H9 (cell line): ENCODE measurements at regions not wholly inside any gene's neighbourhood (a gene's known extent, or its start where the extent isn't known, plus 50 kb on each side); places are given as distances from the start of the nearest gene placed in this dataset.

Source experiments
- DNase-seq: peaks from one replicate; pipeline ENCODE4 v3.0.0-alpha.2; 2017
- H2AFZ ChIP-seq: one replicate; pipeline ENCODE4 v1.6.1; 2013; ENCODE audit warnings: mild to moderate bottlenecking, low read length, control low read depth, moderate library complexity
- H2AK5ac ChIP-seq: 2 replicates; pipeline ENCODE4 v1.6.1; 2013; ENCODE audit warnings: low read length, control low read depth, mixed read lengths; ENCODE audit not compliant: insufficient read length
- H2BK120ac ChIP-seq: one replicate; pipeline ENCODE4 v1.6.1; 2013; ENCODE audit warnings: low read depth, mild to moderate bottlenecking, low read length, control low read depth, inconsistent platforms; ENCODE audit not compliant: poor library complexity, severe bottlenecking
- H2BK12ac ChIP-seq: 2 replicates; pipeline ENCODE4 v1.6.1; 2013; ENCODE audit warnings: low read length, control low read depth, mixed read lengths, low read depth; ENCODE audit not compliant: insufficient read length
- H2BK15ac ChIP-seq: 2 replicates; pipeline ENCODE4 v1.6.1; 2013; ENCODE audit warnings: low read depth, low read length, control low read depth
- H2BK20ac ChIP-seq: one replicate; pipeline ENCODE4 v1.6.1; 2013; ENCODE audit warnings: low read depth, mild to moderate bottlenecking, low read length, control low read depth, inconsistent platforms; ENCODE audit not compliant: poor library complexity, severe bottlenecking
- H2BK5ac ChIP-seq: 2 replicates; pipeline ENCODE4 v1.6.1; 2013; ENCODE audit warnings: low read length, control low read depth, mixed read lengths; ENCODE audit not compliant: insufficient read length
- H3K14ac ChIP-seq: 2 replicates; pipeline ENCODE4 v1.6.1; 2013; ENCODE audit warnings: low read length, control low read depth; ENCODE audit not compliant: insufficient read depth
- H3K18ac ChIP-seq: 2 replicates; pipeline ENCODE4 v1.6.1; 2013; ENCODE audit warnings: low read depth, mild to moderate bottlenecking, mixed read lengths, low read length, control low read depth; ENCODE audit not compliant: insufficient read length
- H3K23ac ChIP-seq: 2 replicates; pipeline ENCODE4 v1.6.1; 2013; ENCODE audit warnings: low read length, control low read depth, mixed read lengths, low read depth; ENCODE audit not compliant: insufficient read length
- H3K23me2 ChIP-seq: 2 replicates; pipeline ENCODE4 v1.6.1; 2013; ENCODE audit warnings: low read depth, mild to moderate bottlenecking, mixed read lengths, low read length, control low read depth; ENCODE audit not compliant: insufficient read length, poor library complexity, severe bottlenecking
- H3K27ac ChIP-seq: 2 replicates; pipeline ENCODE4 v1.5.1; 2013; ENCODE audit warnings: low read length, control low read depth, mixed read lengths, low read depth; ENCODE audit not compliant: insufficient read length
- H3K27me3 ChIP-seq: 2 replicates; pipeline ENCODE4 v1.6.1; 2013; ENCODE audit warnings: low read length, control low read depth, inconsistent platforms; ENCODE audit not compliant: insufficient read depth
- H3K4ac ChIP-seq: 2 replicates; pipeline ENCODE4 v1.6.1; 2013; ENCODE audit warnings: low read depth, mild to moderate bottlenecking, control low read depth, inconsistent platforms, low read length, moderate library complexity
- H3K4me1 ChIP-seq: 2 replicates; pipeline ENCODE4 v1.6.1; 2013; ENCODE audit warnings: low read length, control low read depth, inconsistent platforms; ENCODE audit not compliant: insufficient read depth
- H3K4me2 ChIP-seq: 2 replicates; pipeline ENCODE4 v1.6.1; 2013; ENCODE audit warnings: low read length, control low read depth, mixed read lengths; ENCODE audit not compliant: insufficient read length, insufficient read depth
- H3K56ac ChIP-seq: 2 replicates; pipeline ENCODE4 v1.6.1; 2013; ENCODE audit warnings: low read depth, mild to moderate bottlenecking, mixed read lengths, low read length, control low read depth; ENCODE audit not compliant: insufficient read length
- H3K79me1 ChIP-seq: 2 replicates; pipeline ENCODE4 v1.6.1; 2013; ENCODE audit warnings: low read depth, mild to moderate bottlenecking, moderate library complexity, low read length, control low read depth, inconsistent platforms; ENCODE audit not compliant: insufficient read depth, poor library complexity, severe bottlenecking
- H3K79me2 ChIP-seq: 2 replicates; pipeline ENCODE4 v1.6.1; 2013; ENCODE audit warnings: low read length, control low read depth, inconsistent platforms; ENCODE audit not compliant: insufficient read depth
- H3K9ac ChIP-seq: 2 replicates; pipeline ENCODE4 v1.6.1; 2013; ENCODE audit warnings: low read length, control low read depth, mixed read lengths; ENCODE audit not compliant: insufficient read length; ENCODE audit errors: extremely low read depth
- H3K9me3 ChIP-seq: one replicate; pipeline ENCODE4 v1.6.1; 2013; ENCODE audit warnings: low read depth, low read length, inconsistent platforms; ENCODE audit not compliant: control insufficient read depth
- H3T11ph ChIP-seq: one replicate; pipeline ENCODE4 v1.6.1; 2013; ENCODE audit warnings: mild to moderate bottlenecking, low read length, control low read depth, inconsistent platforms
- H4K20me1 ChIP-seq: one replicate; pipeline ENCODE4 v1.6.1; 2013; ENCODE audit not compliant: control insufficient read depth, insufficient read length, insufficient read depth
- H4K5ac ChIP-seq: 2 replicates; pipeline ENCODE4 v1.6.1; 2013; ENCODE audit warnings: low read depth, mild to moderate bottlenecking, mixed read lengths, low read length, control low read depth; ENCODE audit not compliant: insufficient read length
- H4K8ac ChIP-seq: replicated peaks from 2 replicates; pipeline ENCODE4 v1.6.1; 2013; ENCODE audit warnings: low read length, control low read depth, mixed read lengths, low read depth; ENCODE audit not compliant: insufficient read length
- H4K91ac ChIP-seq: 2 replicates; pipeline ENCODE4 v1.6.1; 2013; ENCODE audit warnings: low read depth, mild to moderate bottlenecking, moderate library complexity, mixed read lengths, low read length, control low read depth; ENCODE audit not compliant: insufficient read length
- H3K27ac Mint-ChIP-seq, 3 experiments: 2 replicates in 2 of 3; 3 replicates in 1 of 3; pipeline ENCODE4 v1.8.0; 2020 to 2021; ENCODE audit warnings: mixed read lengths in 3 of 3, mild to moderate bottlenecking in 1 of 3, moderate library complexity in 1 of 3
- H3K27me3 Mint-ChIP-seq: 2 replicates; pipeline ENCODE4 v1.8.0; 2021; ENCODE audit warnings: low read depth, mild to moderate bottlenecking, moderate library complexity, mixed read lengths
- H3K36me3 Mint-ChIP-seq, 3 experiments: 2 replicates in 2 of 3; 3 replicates in 1 of 3; pipeline ENCODE4 v1.8.0; 2020 to 2021; ENCODE audit warnings: low read depth in 3 of 3, mixed read lengths in 3 of 3; ENCODE audit not compliant: insufficient read depth in 1 of 3
- H3K4me1 Mint-ChIP-seq, 2 experiments: 2 replicates each; pipeline ENCODE4 v1.8.0; 2020; ENCODE audit warnings: mixed read lengths in 2 of 2
- H3K4me3 Mint-ChIP-seq, 2 experiments: 2 replicates in 1 of 2; 3 replicates in 1 of 2; pipeline ENCODE4 v1.8.0; 2020 to 2021; ENCODE audit warnings: mild to moderate bottlenecking in 2 of 2, mixed read lengths in 2 of 2, moderate library complexity in 1 of 2
- H3K9me3 Mint-ChIP-seq, 2 experiments: 2 replicates in 1 of 2; 3 replicates in 1 of 2; pipeline ENCODE4 v1.8.0; 2020; ENCODE audit warnings: mild to moderate bottlenecking in 2 of 2, mixed read lengths in 2 of 2, moderate library complexity in 1 of 2
- CTCF ChIP-seq: fragments of 200-600 bp; sonication (generic); conservative IDR thresholded peaks from 3 replicates; pipeline ENCODE4 v1.8.0; 2021; ENCODE audit warnings: antibody characterized with exemption, mild to moderate bottlenecking
- WGBS: extraction: QIAGEN DNeasy Blood & Tissue Kit; methylation state at CpG from one replicate; pipeline ENCODE4 v1.1.7; 2013; ENCODE audit warnings: missing lambda C conversion rate, low lambda C conversion rate, mixed read lengths; ENCODE audit not compliant: insufficient read length; ENCODE audit errors: extremely low coverage; 5-methylcytosine and 5-hydroxymethylcytosine counted together

GRCh38 chrX:63935835-63936234 lies 150.8 kb upstream of the ARHGEF9 start:
- Histone ChIP-seq H2BK120ac (no peak overlapping the region), H3K23me2 (no peaks in the 10 kb centered on the region), H2BK15ac (no peak overlapping the region), H3K4me1 (no peaks in the 10 kb centered on the region), H4K91ac (no peak overlapping the region), H4K20me1 (no peaks in the 10 kb centered on the region), H3K23ac (no peak overlapping the region), H2AK5ac (no peak overlapping the region), H2BK20ac (no peak overlapping the region), H2BK12ac (no peak overlapping the region), H3T11ph (no peak overlapping the region), H3K9me3 (peaks cover 41% of the 10 kb centered on the region), H2BK5ac (no peak overlapping the region), H4K8ac (no peak overlapping the region), H3K9ac (no peak overlapping the region), H3K79me2 (no peaks in the 10 kb centered on the region), H3K14ac (no peak overlapping the region), H3K4me2 (no peak overlapping the region), H4K5ac (no peak overlapping the region), H3K27me3 (no peaks in the 10 kb centered on the region), H2AFZ (no peak overlapping the region), H3K56ac (no peak overlapping the region), H3K27ac (no peak overlapping the region), H3K79me1 (no peaks in the 10 kb centered on the region), H3K18ac (no peak overlapping the region), H3K4ac (no peak overlapping the region)
- no peak for TF ChIP-seq CTCF
- DNase-seq, result no peak
- no CpG with 5 or more reads among the region's 2 CpGs for WGBS
- no peak overlapping the region for H3K27ac Mint-ChIP-seq
- peaks cover 16 to 20% of the 10 kb centered on the region in 2 experiments for H3K4me1 Mint-ChIP-seq
- H3K36me3 Mint-ChIP-seq, result peaks cover 0 to 9% (median 0%) of the 10 kb centered on the region in 3 experiments; a peak in 3 of 7 replicates
- 0 out of 2 replicates have a peak, but pooled peaks cover 3% of the 10 kb centered on the region for H3K27me3 Mint-ChIP-seq
- peaks cover 71 to 72% of the 10 kb centered on the region in 2 experiments for H3K9me3 Mint-ChIP-seq
- no peak overlapping the region for H3K4me3 Mint-ChIP-seq
